ENCODE measurements at regions not wholly inside any gene's neighbourhood (a gene's known extent, or its start where the extent isn't known, plus 50 kb on each side); places are given as distances from the start of the nearest gene placed in this dataset.

- Histone ChIP-seq H3K36me3 (ENCODE audit: control insufficient read depth, insufficient read depth, low read length) (no peaks in the 10 kb centered on the region), H3K4me3 (no peak overlapping the region), H3K9ac (ENCODE audit: insufficient read depth in 1 of 2, low read depth in 2 of 2, low read length in 2 of 2) (no peak overlapping the region), H3K4me2 (ENCODE audit: insufficient read depth, low read length) (no peak overlapping the region), H3K27ac (ENCODE audit: extremely low read depth, low read depth, low read length) (no peak overlapping the region), H4K20me1 (replicated peaks; ENCODE audit: control insufficient read depth, insufficient read depth, low read length) (no peaks in the 10 kb centered on the region), H3K27me3 (ENCODE audit: control insufficient read depth in 2 of 2, insufficient read depth in 2 of 2, low read length in 2 of 2) (no peaks in the 10 kb centered on the region), H3K9me3 (replicated peaks; ENCODE audit: control insufficient read depth, insufficient read depth, low read depth, low read length) (no peaks in the 10 kb centered on the region), H3K9me1 (ENCODE audit: control insufficient read depth, insufficient read depth, low read length) (no peaks in the 10 kb centered on the region), H2AFZ (ENCODE audit: low read depth, low read length) (no peak overlapping the region), H3K4me1 (replicated peaks in 1 of 2; ENCODE audit: control insufficient read depth in 2 of 2, insufficient read depth in 2 of 2, low read length in 2 of 2) (no peaks in the 10 kb centered on the region), H3K79me2 (ENCODE audit: control insufficient read depth, insufficient read depth, low read length) (no peaks in the 10 kb centered on the region)
- ChIA-PET POLR2A (no interaction called here), CTCF (ENCODE audit: low intra/inter-chr PET ratio) (no interaction called here)
- BruUV-seq (replicated peaks) = no TSS peak
- TF ChIP-seq SMARCA4 (IDR thresholded peaks at IDR 0.05) = no peak
- TF ChIP-seq CREM (IDR thresholded peaks at IDR 0.05; ENCODE audit: low read depth) = no peak
- no peak for TF ChIP-seq CEBPG (CRISPR knock-in tag; IDR thresholded peaks at IDR 0.05)
- TF ChIP-seq CEBPG (tag; conservative IDR thresholded peaks at IDR 0.05 in 1 of 2, IDR thresholded peaks at IDR 0.05 in 1 of 2) = no peak
- TF ChIP-seq, protein P1, sequence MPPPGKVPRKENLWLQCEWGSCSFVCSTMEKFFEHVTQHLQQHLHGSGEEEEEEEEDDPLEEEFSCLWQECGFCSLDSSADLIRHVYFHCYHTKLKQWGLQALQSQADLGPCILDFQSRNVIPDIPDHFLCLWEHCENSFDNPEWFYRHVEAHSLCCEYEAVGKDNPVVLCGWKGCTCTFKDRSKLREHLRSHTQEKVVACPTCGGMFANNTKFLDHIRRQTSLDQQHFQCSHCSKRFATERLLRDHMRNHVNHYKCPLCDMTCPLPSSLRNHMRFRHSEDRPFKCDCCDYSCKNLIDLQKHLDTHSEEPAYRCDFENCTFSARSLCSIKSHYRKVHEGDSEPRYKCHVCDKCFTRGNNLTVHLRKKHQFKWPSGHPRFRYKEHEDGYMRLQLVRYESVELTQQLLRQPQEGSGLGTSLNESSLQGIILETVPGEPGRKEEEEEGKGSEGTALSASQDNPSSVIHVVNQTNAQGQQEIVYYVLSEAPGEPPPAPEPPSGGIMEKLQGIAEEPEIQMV (tag; conservative IDR thresholded peaks at IDR 0.05; ENCODE audit: low read depth) = no peak
- TF ChIP-seq SP1 (CRISPR knock-in tag; IDR thresholded peaks at IDR 0.05) = no peak
- TF ChIP-seq, protein P2, sequence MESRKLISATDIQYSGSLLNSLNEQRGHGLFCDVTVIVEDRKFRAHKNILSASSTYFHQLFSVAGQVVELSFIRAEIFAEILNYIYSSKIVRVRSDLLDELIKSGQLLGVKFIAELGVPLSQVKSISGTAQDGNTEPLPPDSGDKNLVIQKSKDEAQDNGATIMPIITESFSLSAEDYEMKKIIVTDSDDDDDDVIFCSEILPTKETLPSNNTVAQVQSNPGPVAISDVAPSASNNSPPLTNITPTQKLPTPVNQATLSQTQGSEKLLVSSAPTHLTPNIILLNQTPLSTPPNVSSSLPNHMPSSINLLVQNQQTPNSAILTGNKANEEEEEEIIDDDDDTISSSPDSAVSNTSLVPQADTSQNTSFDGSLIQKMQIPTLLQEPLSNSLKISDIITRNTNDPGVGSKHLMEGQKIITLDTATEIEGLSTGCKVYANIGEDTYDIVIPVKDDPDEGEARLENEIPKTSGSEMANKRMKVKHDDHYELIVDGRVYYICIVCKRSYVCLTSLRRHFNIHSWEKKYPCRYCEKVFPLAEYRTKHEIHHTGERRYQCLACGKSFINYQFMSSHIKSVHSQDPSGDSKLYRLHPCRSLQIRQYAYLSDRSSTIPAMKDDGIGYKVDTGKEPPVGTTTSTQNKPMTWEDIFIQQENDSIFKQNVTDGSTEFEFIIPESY (CRISPR knock-in tag; IDR thresholded peaks at IDR 0.05) = no peak
- DNase-seq (ENCODE audit: extremely low read depth in 1 of 4, low spot score in 3 of 4) (no peak), ATAC-seq (no peak), FAIRE-seq (no peak)
- intact Hi-C loops (cut with micrococcal nuclease) = no loop called here
- no CpG with 5 or more reads among the region's 1 CpG for WGBS (ENCODE audit: insufficient coverage, low coverage, missing lambda C conversion rate)
- in situ Hi-C loops (cut with MboI) = no loop called here
Measured at GRCh38 chr9:30673132-30673531, 1711.3 kb upstream of the ACO1 start.

Data from K562 (cell line).